HG03575 (cell line): ENCODE measurements at regions not wholly inside any gene's neighbourhood (a gene's known extent, or its start where the extent isn't known, plus 50 kb on each side); places are given as distances from the start of the nearest gene placed in this dataset.
"Not testable (repeated sequence)": the region's sequence is repeated elsewhere in the genome, so short reads cannot be mapped to it uniquely, and the experiment has no call there.

Experiments used
- ATAC-seq: cut with Tn5 transposase; IDR thresholded peaks from one replicate; pipeline ENCODE4 v1.9.1; 2021; ENCODE audit not compliant: unreplicated experiment, insufficient number of reproducible peaks, low FRiP score; ENCODE audit errors: extremely low read depth

DNA sequence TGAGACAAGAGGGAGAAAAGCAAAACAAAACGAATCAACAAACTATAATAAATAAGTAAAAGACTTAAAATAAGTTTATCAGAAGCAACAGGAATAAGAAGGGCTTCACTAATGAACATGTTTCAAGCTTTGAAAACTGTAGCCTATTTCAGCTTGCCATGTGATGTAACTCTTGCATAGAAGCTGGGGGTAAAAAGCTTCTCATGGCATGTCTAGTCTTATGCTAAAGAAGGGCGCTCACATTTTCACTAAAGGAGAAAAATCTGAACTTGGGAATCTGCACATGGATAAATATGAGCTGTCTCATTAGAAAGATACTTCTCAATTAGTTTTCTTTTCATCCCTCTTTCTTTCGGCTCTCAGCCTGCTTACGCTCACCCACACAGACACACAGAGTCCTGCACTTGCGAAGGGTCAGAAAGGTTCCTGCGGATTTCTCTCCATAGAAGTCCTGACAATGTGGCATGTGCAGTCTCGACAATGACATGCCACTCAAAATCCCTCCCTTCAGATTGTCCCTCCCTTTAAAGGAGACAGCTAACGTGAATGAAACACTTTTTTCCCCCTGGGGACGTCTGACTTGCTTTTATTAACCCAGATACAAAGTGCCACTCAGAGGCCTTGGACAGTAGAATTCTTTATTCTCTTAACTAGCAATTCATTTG, 568.9 kb upstream of the NR2F2 start:
- no peak for ATAC-seq

DNA sequence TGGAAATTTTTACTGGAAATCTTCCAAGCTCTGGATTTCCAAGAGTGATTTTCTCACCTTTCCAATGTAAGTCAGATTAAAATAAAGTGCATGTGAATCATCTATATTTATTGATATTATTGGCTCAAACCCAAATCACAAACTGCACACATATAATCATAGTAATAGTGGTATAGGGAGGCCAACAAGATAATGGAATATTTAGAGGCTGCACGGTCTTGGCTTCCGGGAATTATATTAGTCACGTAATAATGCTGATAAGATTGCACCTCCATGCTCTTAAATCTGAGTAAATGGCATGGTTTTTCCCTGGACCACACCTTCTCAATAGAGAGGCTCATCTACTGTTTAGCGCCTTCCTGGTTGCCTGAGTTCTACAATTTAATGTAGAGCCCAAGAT, 567.1 kb upstream of the NR2F2 start:
- ATAC-seq: no peak

DNA sequence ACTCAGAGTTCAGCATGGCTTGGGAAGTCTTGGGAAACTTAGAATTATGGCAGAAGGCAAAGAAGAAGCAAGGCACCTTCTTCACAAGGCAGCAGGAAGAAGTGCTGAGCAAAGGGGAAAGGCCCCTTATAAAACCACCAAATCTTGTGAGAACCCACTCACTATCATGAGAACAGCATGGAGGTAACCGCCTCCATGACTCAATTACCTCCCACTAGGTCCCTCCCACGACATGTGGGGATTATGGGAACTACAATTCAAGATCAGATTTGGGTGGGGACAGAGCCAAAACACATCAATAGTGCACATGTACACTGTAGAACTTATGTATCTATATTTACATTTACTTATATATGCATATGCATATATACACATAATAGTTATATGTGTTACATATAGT, 565.3 kb upstream of the NR2F2 start:
- no peak for ATAC-seq

DNA sequence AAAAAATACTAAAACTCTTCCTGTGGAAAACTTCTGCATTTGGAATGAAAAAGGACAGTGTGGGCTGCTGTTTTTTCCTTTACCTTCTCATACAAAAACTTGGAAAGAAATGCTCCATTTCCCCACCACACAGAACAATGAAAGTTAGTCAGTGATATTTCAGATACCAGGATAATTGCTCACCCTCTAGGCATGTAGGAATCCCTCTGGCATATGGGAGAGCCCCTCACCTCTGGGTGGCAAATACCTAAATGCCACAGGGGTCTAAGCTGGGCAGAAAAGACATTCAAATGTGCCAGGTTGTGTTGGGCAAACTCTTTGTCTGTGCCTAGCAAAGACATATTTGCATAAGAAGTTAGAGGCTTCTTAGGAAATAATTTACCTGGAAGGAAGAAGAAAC, 560.3 kb upstream of the NR2F2 start:
- no peak for ATAC-seq

DNA sequence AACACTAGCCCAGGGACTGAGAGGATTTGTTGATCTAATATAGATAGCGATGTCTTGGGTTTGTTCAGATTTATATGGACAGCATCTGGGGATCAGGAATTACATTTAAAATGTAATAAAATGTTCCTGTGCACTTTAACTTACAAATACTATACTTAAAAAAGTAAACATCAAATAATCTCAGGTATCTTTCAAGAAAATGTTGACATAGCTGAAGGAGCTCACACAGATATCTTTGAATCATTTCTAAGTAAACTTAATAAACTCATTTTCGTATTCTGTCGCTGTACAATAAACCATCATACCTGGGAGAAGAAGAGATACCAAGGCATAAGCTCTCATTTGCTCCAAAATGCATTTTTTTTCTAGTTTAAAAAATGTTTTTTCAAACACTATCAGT, 557.5 kb upstream of the NR2F2 start:
- ATAC-seq: no peak

DNA sequence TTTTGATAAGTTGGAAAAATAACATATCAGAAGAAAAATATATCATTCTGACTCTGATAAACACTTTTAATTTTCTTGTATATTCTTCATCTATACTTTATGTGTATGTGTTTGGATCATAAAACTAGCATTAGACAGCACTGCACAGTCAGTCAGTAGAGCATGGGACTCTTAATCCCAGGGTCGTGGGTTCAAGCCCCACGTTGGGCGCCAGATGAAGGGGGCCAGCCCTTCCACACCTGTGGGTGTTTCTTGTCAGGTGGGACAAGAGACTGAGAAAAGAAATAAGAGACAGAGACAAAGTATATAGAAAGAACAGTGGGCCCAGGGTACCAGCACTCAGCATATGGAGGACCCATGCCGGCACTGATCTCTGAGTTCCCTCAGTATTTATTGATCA, 546.0 kb upstream of the NR2F2 start:
- ATAC-seq: no peak

DNA sequence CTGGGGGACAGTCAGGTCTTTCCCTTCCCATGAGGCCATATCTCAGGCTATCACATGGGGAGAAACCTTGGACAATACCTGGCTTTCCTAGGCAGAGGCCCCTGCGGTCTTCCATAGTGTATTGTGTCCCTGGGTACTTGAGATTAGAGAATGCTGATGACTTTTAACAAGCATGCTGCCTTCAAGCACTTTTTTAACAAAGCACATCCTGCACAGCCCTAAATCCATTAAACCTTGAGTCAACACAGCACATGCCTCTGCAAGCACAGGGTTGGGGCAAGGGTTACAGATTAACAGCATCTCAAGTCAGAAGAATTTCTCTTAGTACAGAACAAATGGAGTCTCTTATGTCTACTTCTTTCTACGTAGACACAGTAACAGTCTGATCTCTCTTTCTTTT, 545.2 kb upstream of the NR2F2 start:
- not testable (repeated sequence) for ATAC-seq

DNA sequence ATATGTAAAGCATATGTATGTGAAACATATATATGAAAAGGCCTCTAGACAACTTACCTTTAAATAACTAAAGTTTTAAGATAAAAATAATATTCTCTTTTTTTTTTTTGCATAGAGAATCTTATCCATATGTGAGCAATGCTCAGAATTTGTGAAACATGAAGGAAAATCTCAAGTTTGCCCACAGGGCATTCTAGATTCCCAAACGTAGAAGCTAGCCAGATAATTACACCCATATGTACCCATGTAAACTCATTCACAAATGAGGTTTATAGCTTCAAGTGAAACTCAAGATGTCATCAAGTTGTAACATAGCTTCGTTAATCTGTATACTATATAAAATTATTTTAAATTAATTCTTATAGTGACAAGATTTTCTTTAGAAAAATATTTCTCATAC, 537.3 kb upstream of the NR2F2 start:
- no peak for ATAC-seq

DNA sequence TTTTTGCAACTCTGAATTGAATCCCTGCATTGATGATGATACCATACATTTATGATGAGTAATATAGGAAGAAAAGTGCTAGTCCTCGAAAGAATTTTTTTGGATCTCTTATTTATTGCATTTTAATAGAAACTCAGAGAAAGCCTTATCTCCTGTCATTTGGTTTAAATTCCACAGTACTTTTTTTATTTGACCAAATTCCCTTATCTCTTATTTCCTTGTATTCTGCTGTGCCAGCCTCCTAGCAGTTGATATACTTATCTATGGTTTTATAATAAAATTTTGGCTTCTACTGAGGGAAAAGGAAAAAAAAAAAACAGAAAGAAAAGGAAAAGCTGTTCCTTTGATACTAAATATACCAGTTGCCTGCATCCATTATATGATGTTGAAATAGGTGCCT, 535.1 kb upstream of the NR2F2 start:
- ATAC-seq: no peak

DNA sequence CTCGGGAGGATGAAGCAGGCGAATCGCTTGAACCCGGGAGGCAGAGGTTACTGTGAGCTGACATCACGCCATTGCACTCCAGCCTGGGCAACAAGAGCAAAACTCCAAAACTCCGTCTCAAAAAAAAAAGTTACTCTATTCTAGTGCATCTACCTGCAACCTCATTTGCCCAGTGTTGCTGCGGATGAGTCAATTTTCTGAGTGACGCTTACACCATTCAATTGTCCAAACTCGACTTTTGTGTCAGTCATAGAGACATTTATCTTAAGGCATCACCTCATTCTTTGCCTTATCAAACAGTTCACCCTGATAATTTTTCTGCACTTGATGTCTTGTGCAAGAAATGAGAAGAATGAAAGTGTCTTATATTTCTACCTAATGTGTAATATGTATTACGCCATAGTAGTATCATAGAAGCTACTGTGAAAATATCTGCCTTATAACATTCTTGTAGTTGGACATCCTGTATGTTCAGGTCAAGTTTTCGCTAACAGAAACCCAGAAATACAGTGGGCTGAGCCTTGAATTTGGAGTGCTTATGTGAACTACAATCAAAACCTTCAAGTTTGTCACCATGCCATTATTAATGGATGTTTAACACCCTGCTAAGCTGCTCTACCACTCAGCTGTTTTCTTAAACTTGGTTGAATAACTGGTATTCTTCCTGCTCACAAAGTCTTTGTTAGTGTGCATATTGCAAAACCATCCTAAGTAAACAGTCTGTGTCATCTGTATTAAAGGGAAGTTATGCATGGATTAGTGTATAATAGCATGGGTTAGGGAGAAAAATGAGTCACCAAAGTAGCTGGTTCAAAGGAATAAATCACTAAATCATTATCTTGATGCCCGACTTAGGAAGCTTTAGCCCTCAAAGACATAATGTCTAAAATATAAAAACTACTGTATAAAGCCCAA, 531.0 kb upstream of the NR2F2 start:
- ATAC-seq: no peak

DNA sequence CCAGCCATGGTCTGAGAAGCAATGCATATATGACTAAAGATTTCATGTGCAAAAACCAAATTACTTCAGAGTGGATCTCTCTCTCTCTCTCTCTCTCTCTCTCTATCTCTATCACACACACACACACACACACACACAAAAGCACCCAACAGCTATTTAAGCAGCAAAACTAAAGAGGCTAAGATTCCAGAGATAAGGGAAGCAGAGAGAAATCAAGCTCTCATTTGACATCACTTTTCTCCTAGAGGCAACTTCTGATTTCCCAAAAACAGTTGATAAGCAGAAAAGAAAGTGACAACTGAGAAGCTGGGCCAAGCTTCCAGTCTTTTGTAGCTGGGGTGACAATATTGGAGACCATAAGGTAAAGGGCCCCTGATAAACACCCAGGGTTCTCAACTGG, 526.0 kb upstream of the NR2F2 start:
- no peak for ATAC-seq

DNA sequence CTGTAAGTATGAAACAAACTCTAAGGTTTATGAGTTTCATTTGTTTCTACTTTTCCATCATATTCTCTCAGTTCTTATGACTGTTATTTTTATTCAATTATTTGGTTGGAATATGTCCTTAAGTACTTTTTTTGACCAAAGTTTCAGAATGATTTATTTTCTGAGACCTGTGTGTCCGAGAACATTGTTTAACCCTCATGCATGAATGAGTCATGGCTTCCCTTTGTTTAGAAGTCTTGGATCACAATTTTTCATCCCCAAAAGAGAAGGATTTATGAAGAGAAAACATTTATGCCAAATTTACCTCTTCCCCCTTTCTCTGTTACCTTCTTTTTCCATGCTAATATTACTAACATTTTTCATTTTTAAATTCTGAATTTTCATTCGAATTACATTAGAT, 518.0 kb upstream of the NR2F2 start:
- no peak for ATAC-seq

DNA sequence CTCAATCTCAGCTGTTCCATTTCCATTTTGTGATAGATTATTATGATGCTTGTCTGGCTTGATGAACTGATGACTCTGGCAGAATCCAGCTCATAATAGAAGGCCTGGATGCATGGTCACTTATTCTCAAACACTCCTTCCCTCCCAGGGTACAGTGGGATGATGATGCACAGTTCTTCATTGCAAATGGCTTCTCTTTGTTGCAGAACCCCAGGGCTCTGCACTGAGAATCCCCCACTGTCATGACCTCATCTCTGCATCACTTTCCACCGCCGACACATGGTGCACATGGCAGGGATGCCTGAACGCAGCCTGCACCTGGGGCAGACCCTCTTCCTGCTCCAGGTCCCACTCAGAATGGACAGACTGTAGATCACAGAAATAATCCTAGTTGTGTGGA, 515.6 kb upstream of the NR2F2 start:
- ATAC-seq: no peak

DNA sequence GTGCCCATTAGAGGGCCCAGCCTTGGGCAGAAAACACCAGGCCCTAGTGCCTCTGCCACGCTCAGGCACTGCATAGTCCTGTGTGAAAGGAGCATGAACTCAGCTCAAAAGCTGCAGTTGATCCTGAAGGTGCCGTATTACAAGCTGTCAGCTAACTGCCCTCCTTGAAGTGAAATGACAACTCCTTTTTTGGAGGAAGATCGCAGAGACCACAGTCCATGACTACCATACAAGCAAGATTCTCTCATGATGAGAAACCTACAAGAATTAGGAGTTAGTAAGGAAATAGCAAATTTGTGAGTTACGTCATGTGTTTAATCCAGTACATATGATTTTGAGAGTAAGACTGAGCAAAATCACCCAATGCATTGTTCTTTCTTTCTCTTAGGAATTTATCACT, 513.9 kb upstream of the NR2F2 start:
- no peak for ATAC-seq

DNA sequence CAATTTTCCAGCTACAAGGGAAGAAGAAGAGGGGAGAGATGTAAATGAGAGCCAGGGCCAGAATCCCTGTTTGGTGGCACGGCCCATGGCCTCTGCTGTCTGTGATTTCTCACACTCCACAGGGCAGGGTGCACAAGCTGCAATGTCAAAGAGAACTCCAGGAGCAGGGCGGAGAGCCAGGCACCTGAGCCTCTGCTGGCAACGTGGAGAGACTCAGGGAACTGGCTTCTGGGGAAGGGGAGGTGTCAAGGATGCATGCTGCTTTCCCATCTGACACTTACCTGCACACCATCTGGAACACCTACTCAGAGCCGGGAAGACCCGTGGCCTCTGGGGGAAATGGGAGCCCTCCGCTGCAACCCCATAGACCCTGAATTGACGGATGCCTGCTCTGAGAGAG, 507.5 kb upstream of the NR2F2 start:
- no peak for ATAC-seq

DNA sequence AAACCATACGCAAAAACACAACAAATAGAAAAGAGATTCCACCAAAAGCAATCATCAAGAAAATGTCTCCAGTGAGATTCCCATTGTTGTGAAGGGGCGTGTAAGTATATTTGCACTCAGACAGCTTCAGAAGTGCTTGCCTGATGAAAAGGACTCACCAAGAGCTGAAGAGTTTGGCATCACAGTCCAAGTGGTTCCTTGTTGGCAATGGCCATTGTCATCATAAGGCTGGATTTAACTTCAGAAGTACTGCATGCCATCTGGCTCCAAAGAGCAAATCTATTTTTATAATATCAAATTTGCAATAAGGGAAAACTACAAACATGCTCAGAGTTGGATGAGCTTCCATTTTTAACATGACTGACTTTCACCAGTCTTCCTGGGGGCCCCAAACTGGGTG, 505.3 kb upstream of the NR2F2 start:
- ATAC-seq: no peak

DNA sequence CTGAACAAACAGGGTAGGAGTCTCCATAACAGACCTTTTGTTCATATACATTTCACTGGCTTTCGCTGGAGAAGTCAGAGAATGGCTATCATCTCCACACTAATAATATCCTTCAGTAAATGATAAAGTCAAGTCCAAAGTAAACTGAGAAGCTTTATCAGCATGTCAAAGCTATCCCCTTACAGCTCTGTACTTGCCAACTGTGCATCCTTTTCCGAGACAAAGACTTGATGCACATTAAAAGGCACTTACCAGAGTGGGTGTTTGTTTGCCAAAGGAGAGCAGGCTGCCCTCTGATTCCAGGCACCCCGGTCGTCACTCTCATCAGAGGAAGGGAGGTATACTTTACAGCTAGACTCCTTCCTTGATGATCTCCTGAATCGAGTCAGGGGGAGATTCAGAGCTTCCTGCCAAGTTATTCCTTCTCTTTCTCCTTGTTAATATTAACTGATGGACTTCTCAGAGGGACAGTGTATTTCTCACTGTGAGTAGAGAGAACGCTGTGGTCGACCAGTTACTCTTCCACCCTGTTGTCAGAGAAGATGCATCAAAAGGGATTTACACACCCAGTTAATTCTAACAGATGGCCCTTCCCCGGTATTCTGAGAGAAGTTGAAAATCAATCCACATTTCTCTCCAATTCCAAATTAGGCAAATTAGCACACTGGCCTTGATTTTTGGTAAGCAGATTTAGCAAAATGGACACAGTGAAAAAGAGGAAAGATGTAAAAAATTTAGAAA, 504.7 kb upstream of the NR2F2 start:
- ATAC-seq: no peak

DNA sequence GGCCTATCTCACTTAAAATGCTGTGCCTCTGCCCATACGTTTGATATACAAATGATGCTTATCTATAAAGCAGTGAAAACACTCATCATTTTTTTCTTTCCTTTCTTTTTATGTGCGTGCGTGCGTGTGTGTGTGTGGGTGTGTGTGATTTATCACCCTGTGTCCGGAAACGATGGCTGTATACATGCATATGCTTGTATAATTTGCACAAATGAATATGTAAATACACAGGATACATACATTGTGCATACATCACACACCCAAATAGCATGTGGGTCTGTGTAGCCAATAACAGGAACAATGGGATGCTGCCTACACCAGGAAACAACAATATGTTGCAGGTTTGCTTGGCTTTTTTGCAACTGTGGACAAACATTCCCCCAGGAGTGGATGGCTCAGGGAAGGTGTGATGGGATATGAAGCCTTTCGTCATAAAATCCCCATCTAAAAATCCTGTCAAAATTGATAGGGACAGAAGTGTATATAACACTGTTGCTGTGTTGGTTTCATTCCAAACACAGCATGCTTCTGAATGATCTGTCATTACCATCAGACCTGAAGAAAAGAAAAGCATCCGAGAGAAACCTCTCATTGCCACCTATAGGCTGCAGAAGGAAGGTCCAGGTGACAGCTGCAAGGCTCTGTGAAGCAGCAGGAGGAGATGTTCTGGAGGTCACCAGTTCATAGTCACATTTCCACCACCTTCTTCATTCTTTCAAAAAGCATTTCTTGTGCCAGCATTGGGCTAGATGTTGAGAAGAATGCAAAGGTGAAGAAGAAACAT, 503.9 kb upstream of the NR2F2 start:
- no peak for ATAC-seq

DNA sequence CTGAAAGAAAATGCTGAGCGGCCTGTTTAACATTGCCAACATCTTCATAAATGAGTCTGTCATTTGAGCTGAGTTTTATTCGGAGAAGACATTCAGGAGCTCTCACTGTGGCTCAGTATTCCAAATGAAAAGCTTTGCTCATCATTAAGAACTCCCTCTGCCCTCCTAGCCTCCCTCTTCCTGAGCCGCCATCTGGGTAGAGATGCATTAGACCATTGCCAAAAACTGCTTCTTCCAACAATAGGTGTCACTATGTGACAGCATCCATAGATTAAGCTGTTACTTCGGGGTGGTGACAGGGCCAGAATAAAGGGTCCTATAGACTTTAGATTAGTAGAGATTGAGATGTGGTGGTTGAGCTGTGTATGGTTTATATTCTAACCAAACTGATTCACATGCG, 501.4 kb upstream of the NR2F2 start:
- ATAC-seq: no peak
